ENCODE measurements at regions not wholly inside any gene's neighbourhood (a gene's known extent, or its start where the extent isn't known, plus 50 kb on each side); places are given as distances from the start of the nearest gene placed in this dataset.

- H3K36me3 ChIP-seq: no peaks in the 10 kb centered on the region
- H3K9me3 ChIP-seq: no peaks in the 10 kb centered on the region
- DNase-seq: no peak
- intact Hi-C loops (cut with DNase I; ENCODE audit: low total_unique reads): no loop called here
- no peak for TF ChIP-seq POLR2A (IDR thresholded peaks at IDR 0.05)
- TF ChIP-seq CTCF (IDR thresholded peaks at IDR 0.05): no peak
- H3K4me1 ChIP-seq: no peaks in the 10 kb centered on the region
- H3K4me3 ChIP-seq: no peak overlapping the region
- no peak overlapping the region for H3K27ac ChIP-seq
- H3K27me3 ChIP-seq: no peaks in the 10 kb centered on the region
Observed at GRCh38 chr13:105518086-105518485, 1017.4 kb downstream of the EFNB2 start.

GRCh38 chr13:105514401-105514800, 1021.1 kb downstream of the EFNB2 start:
- no peak overlapping the region for H3K4me3 ChIP-seq
- intact Hi-C loops (cut with DNase I; ENCODE audit: low total_unique reads): no loop called here

GRCh38 chr13:105513448-105513847, 1022.0 kb downstream of the EFNB2 start:
- Histone ChIP-seq H3K4me1 (no peaks in the 10 kb centered on the region), H3K27me3 (no peaks in the 10 kb centered on the region), H3K9me3 (no peaks in the 10 kb centered on the region), H3K36me3 (no peaks in the 10 kb centered on the region), H3K4me3 (no peak overlapping the region), H3K27ac (no peak overlapping the region)
- TF ChIP-seq POLR2A (IDR thresholded peaks at IDR 0.05) (no peak), CTCF (IDR thresholded peaks at IDR 0.05) (no peak)
- no peak for DNase-seq
- intact Hi-C loops (cut with DNase I; ENCODE audit: low total_unique reads): no loop called here

More at GRCh38 chr13:105514401-105514800, 1021.1 kb downstream of the EFNB2 start:
- DNase-seq: no peak
- H3K4me1 ChIP-seq: no peaks in the 10 kb centered on the region
- H3K27ac ChIP-seq: no peak overlapping the region
- H3K9me3 ChIP-seq: no peaks in the 10 kb centered on the region
- H3K27me3 ChIP-seq: no peaks in the 10 kb centered on the region
- no peaks in the 10 kb centered on the region for H3K36me3 ChIP-seq
- no peak for TF ChIP-seq POLR2A (IDR thresholded peaks at IDR 0.05)
- no peak for TF ChIP-seq CTCF (IDR thresholded peaks at IDR 0.05)

- DNase-seq: no peak
- Histone ChIP-seq H3K9me3 (no peaks in the 10 kb centered on the region), H3K36me3 (no peaks in the 10 kb centered on the region), H3K4me1 (no peaks in the 10 kb centered on the region), H3K4me3 (no peak overlapping the region), H3K27me3 (no peaks in the 10 kb centered on the region), H3K27ac (no peak overlapping the region)
- TF ChIP-seq POLR2A (IDR thresholded peaks at IDR 0.05): no peak
- TF ChIP-seq CTCF (IDR thresholded peaks at IDR 0.05): no peak
- intact Hi-C loops (cut with DNase I; ENCODE audit: low total_unique reads): no loop called here
Observed at GRCh38 chr13:105509981-105510762, 1025.3 kb downstream of the EFNB2 start.

GRCh38 chr13:105506463-105506862, 1029.0 kb downstream of the EFNB2 start:
- Histone ChIP-seq H3K9me3 (no peaks in the 10 kb centered on the region), H3K4me3 (no peak overlapping the region), H3K36me3 (no peaks in the 10 kb centered on the region), H3K27me3 (no peaks in the 10 kb centered on the region), H3K27ac (no peak overlapping the region), H3K4me1 (no peaks in the 10 kb centered on the region)
- no peak for DNase-seq
- TF ChIP-seq CTCF (IDR thresholded peaks at IDR 0.05) (no peak), POLR2A (IDR thresholded peaks at IDR 0.05) (no peak)
- intact Hi-C loops (cut with DNase I; ENCODE audit: low total_unique reads): no loop called here
